GM23248 (cell line): ENCODE measurements at regions not wholly inside any gene's neighbourhood (a gene's known extent, or its start where the extent isn't known, plus 50 kb on each side); places are given as distances from the start of the nearest gene placed in this dataset.

Experiments used
- EZH2 ChIP-seq: fragments of 200-600 bp; sonication (generic); IDR thresholded peaks from 2 replicates; pipeline ENCODE4 v1.6.1; 2018; ENCODE audit warnings: antibody characterized with exemption, mild to moderate bottlenecking; ENCODE audit not compliant: insufficient read depth, poor library complexity, severe bottlenecking
- EZH2phosphoT487 ChIP-seq: fragments of 200-600 bp; sonication (generic); IDR thresholded peaks from 2 replicates; pipeline ENCODE4 v1.6.1; 2018; ENCODE audit warnings: antibody characterized with exemption, moderate library complexity, mild to moderate bottlenecking, low read depth; ENCODE audit not compliant: insufficient read depth

DNA sequence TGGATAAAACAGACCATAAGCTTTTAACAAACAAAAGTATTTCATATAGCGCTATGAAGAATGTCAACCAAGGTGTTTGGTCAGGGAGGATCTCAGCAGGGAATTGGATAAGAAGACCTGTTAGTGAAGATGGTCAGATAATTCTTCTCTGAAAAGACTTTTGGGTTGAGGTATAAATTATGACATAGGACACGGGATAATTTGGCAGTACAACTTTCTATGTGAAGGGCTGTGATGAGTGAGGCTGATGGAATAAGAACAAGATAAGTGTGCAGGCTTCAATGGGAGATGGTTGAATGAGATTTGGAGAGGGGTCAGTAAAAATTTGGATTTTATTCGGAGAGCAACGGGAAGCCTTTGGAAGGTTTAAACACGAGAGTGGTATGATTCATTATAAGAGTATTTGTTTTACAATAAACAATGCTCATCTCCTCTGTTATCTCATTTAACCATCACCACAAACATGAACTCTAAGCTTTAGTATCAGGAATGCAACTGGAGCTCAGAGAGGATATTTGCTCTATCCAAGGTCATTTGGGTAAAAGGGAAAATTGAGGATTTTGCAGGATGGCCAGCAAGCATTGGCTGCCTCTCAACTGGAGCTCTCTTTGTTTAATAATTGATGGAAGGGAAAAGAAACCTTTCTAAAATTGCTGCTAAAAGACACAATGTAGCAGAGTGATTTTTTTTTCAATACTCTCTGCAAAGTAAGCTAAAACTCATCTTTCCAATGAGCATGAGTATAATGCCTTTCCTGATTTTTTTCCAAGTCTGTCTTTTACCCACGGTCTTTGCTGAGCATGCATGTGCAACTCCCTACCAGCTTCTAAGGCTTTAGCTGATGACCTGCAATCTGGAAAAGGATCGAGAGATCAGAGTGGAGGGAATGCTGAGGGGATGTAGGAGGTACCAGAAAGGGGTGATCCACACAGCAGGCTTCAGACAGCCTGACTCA is 534.0 kb downstream of the CBLN4 start:
- no peak for TF ChIP-seq EZH2
- TF ChIP-seq EZH2phosphoT487 = no peak
